GM12864 (cell line): ENCODE measurements at regions not wholly inside any gene's neighbourhood (a gene's known extent, or its start where the extent isn't known, plus 50 kb on each side); places are given as distances from the start of the nearest gene placed in this dataset.
"Not testable (repeated sequence)": the region's sequence is repeated elsewhere in the genome, so short reads cannot be mapped to it uniquely, and the experiment has no call there.

ENCODE experiments used
- DNase-seq: peaks from one replicate; pipeline ENCODE4 v3.0.0-alpha.2; 2011; ENCODE audit warnings: low read depth
- H3K4me3 ChIP-seq: 2 replicates; pipeline ENCODE4 v1.5.1; 2011; ENCODE audit warnings: mild to moderate bottlenecking, low read depth, low read length, control low read depth
- CTCF ChIP-seq: IDR thresholded peaks from 2 replicates; pipeline ENCODE4 v1.5.1; 2011; ENCODE audit warnings: low read depth, mild to moderate bottlenecking, moderate library complexity, low read length, control low read depth, inconsistent platforms; ENCODE audit errors: missing control alignments

DNA sequence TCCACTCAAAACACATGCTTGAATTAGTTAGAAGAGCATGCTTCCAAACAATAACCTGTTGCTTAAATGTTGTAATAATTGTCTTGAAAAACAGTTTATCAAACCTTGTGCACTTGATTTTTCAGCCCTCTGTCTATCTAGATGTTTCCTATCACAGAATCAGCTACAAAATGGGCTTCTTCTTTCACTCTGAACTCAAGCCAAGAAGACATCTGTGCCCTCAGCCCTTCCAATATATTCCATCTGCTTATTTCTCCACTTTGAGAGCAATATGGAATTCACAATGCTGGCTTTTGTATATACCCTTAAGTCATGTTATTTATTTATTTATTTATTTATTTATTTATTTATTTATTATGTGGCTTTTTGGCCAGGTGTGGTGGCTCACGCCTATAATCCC is 234.2 kb downstream of the TOX3 start:
- no peak for DNase-seq

DNA sequence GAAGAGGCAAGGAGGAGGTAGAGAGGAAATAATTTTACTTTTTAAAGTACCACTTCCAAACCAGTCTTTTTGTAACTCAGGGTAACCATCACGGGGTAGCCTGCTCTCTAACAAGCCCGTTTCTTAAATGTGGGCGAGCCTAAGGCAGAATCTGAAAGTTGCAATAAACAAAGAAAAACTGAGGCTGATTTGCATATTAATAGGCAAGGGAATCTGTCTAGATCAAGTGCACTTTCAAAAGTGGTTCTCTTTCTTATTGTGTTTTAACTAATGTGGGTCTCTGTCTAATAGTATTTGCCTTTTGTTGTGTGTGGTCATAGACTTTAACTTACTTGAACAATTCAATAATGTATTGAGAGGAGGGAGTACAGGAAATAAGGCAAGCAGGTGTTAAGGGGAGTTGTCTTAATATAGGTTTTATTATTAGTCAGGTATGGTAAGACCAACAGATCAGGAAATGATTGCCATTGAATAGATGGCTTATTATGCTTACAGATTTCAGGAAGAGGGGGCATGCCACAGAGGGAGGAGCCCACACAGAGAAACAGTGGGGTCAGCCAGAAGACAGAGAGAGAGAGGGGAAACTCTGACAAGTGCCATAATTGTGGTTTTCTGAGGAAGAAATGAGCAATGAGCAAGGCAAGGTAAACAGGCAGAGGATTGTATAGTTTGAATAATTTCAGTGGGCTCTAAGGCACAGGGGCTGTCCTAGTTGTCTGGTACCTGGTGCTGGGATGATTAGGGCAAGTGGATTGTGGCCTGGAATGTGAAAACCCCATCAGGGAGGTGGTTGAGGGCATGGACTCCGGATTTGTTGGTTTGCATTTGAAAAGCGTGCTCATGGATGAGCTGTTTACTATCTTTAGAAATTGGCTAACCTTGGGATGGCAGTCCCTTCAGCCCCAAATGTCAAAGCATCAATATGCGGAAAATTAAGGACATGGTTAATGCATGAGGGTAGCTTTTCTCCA is 237.2 kb downstream of the TOX3 start:
- DNase-seq = no peak
- no peak for TF ChIP-seq CTCF
- no peak overlapping the region for H3K4me3 ChIP-seq

More for the DNA sequence above, 234.2 kb downstream of the TOX3 start:
- no peak overlapping the region for H3K4me3 ChIP-seq
- no peak for TF ChIP-seq CTCF

GRCh38 chr16:52308051-52308450 is 238.9 kb downstream of the TOX3 start:
- no peak for TF ChIP-seq CTCF
- H3K4me3 ChIP-seq = no peak overlapping the region
- DNase-seq = no peak

GRCh38 chr16:52301026-52301425 is 245.9 kb downstream of the TOX3 start:
- no peak for DNase-seq
- no peak for TF ChIP-seq CTCF
- H3K4me3 ChIP-seq = no peak overlapping the region

- no peak overlapping the region for H3K4me3 ChIP-seq
- DNase-seq = no peak
- no peak for TF ChIP-seq CTCF
These were observed 248.2 kb downstream of the TOX3 start for GRCh38 chr16:52298769-52299168.

GRCh38 chr16:52296706-52297315 is 250.1 kb downstream of the TOX3 start:
- not testable (repeated sequence) for H3K4me3 ChIP-seq, DNase-seq

DNA sequence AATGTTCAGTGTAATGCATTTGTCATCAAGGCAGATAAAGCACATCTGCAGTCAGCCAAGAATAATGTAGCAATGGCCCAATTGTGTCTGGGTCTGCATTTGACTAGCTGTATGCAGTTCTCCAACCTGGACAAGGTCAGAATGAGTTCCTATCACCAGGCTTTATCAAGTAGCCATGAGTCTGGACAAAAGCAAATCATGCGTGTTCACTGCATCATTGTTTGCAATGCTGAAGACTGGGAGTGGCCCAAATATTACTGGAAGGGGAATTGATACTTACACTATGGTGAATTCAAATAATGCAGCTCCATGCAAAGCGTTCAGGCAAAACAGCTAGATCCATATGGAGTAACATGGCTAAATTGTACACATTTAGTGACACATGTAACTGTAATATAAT is 250.9 kb downstream of the TOX3 start:
- H3K4me3 ChIP-seq = no peak overlapping the region
- no peak for TF ChIP-seq CTCF
- no peak for DNase-seq
